Fibroblast of villous mesenchyme (primary cell): ENCODE measurements at regions not wholly inside any gene's neighbourhood (a gene's known extent, or its start where the extent isn't known, plus 50 kb on each side); places are given as distances from the start of the nearest gene placed in this dataset.
"Not testable (repeated sequence)": the region's sequence is repeated elsewhere in the genome, so short reads cannot be mapped to it uniquely, and the experiment has no call there.

Experiments
- DNase-seq: peaks from one replicate; pipeline ENCODE4 v3.0.0-alpha.2; 2010; ENCODE audit warnings: low read depth
- H3K4me3 ChIP-seq: 2 replicates; pipeline ENCODE4 v1.5.1; 2011; ENCODE audit warnings: low read depth, mild to moderate bottlenecking, low read length
- CTCF ChIP-seq: IDR thresholded peaks from 2 replicates; pipeline ENCODE4 v1.5.1; 2012; ENCODE audit warnings: low read depth, mild to moderate bottlenecking, low read length; ENCODE audit not compliant: insufficient read depth

- not testable (repeated sequence) for DNase-seq, H3K4me3 ChIP-seq
Measured at GRCh38 chr12:54105809-54106208, 52.2 kb downstream of the HOXC4 start.

GRCh38 chr12:54106252-54106651 lies 52.6 kb downstream of the HOXC4 start:
- DNase-seq, H3K4me3 ChIP-seq: not testable (repeated sequence)

- H3K4me3 ChIP-seq, DNase-seq: not testable (repeated sequence)
Measured at GRCh38 chr12:54106803-54107579, 53.4 kb downstream of the HOXC4 start.

GRCh38 chr12:54112336-54112735 lies 58.7 kb downstream of the HOXC4 start:
- not testable (repeated sequence) for H3K4me3 ChIP-seq, DNase-seq

- not testable (repeated sequence) for H3K4me3 ChIP-seq, DNase-seq
Measured at GRCh38 chr12:54116055-54116454, 62.4 kb downstream of the HOXC4 start.

- not testable (repeated sequence) for DNase-seq, H3K4me3 ChIP-seq
Measured at GRCh38 chr12:54117392-54117791, 63.8 kb downstream of the HOXC4 start.

- H3K4me3 ChIP-seq, DNase-seq: not testable (repeated sequence)
Measured at GRCh38 chr12:54119082-54119481, 65.4 kb downstream of the HOXC4 start.

GRCh38 chr12:54123981-54124380 lies 64.8 kb downstream of the SMUG1 start:
- H3K4me3 ChIP-seq, DNase-seq: not testable (repeated sequence)

GRCh38 chr12:54125708-54126028 lies 63.1 kb downstream of the SMUG1 start:
- DNase-seq: not testable (repeated sequence)
- H3K4me3 ChIP-seq: peak overlapping the region; percentile 57

- TF ChIP-seq CTCF: no peak
- H3K4me3 ChIP-seq: peak overlapping the region; percentile 57
- DNase-seq: no peak
Measured at GRCh38 chr12:54126029-54126695, 62.6 kb downstream of the SMUG1 start.

GRCh38 chr12:54126696-54127537 lies 61.9 kb downstream of the SMUG1 start:
- peak overlapping the region; percentile 57 for H3K4me3 ChIP-seq
- DNase-seq: no peak
- no peak for TF ChIP-seq CTCF
